H1 (cell line): ENCODE measurements at regions not wholly inside any gene's neighbourhood (a gene's known extent, or its start where the extent isn't known, plus 50 kb on each side); places are given as distances from the start of the nearest gene placed in this dataset.

ENCODE experiments used
- CTCF ChIA-PET: fragments of 300-600 bp; sonication (Branson Sonifier 250); formaldehyde crosslinking; loops from one replicate; lab custom pipeline; 2021; ENCODE audit not compliant: partially characterized antibody; lab: Charles Lee
- POLR2A ChIA-PET: fragments of 300-600 bp; sonication (Branson Sonifier 250); formaldehyde crosslinking; loops from one replicate; lab custom pipeline; 2021; ENCODE audit warnings: inconsistent platforms; ENCODE audit not compliant: partially characterized antibody; lab: Charles Lee
- DNase-seq, 2 experiments: peaks; one replicate each; pipeline versions ENCODE4 v3.0.0 to v3.0.0-alpha.2; 2010 to 2022; ENCODE audit warnings: low spot score in 2 of 2, low read depth in 1 of 2, mixed read lengths in 1 of 2
- FAIRE-seq: peaks from 2 replicates; lab custom pipeline; 2011; peaks lifted over from hg19 to GRCh38; lab: Jason Lieb, UNC
- H2AFZ ChIP-seq: 2 replicates; pipeline ENCODE4 v1.8.1; 2012; ENCODE audit warnings: low read length, inconsistent platforms
- H2AK5ac ChIP-seq: 2 replicates; pipeline ENCODE4 v1.6.1; 2013; ENCODE audit warnings: low read depth, low read length
- H2BK120ac ChIP-seq: replicated peaks from 2 replicates; pipeline ENCODE3; 2013; ENCODE audit warnings: low read depth, low read length, inconsistent platforms
- H2BK12ac ChIP-seq: 2 replicates; pipeline ENCODE4 v1.6.1; 2013; ENCODE audit warnings: low read depth, low read length
- H2BK15ac ChIP-seq: 2 replicates; pipeline ENCODE4 v1.6.1; 2013; ENCODE audit warnings: low read length
- H2BK20ac ChIP-seq: 2 replicates; pipeline ENCODE4 v1.6.1; 2013; ENCODE audit warnings: low read length
- H2BK5ac ChIP-seq: 2 replicates; pipeline ENCODE4 v1.6.1; 2013; ENCODE audit warnings: low read depth, low read length
- H3K14ac ChIP-seq: 2 replicates; pipeline ENCODE4 v1.6.1; 2013; ENCODE audit warnings: inconsistent platforms; ENCODE audit not compliant: insufficient read length
- H3K18ac ChIP-seq: 2 replicates; pipeline ENCODE4 v1.6.1; 2013; ENCODE audit warnings: low read length; ENCODE audit errors: extremely low read depth
- H3K23ac ChIP-seq: 2 replicates; pipeline ENCODE4 v1.6.1; 2013; ENCODE audit warnings: inconsistent platforms; ENCODE audit not compliant: insufficient read length
- H3K23me2 ChIP-seq: 2 replicates; pipeline ENCODE4 v1.6.1; 2013; ENCODE audit warnings: low read depth, low read length
- H3K27ac ChIP-seq: 2 replicates; pipeline ENCODE4 v1.6.1; 2011; ENCODE audit warnings: low read depth, low read length, inconsistent platforms
- H3K27me3 ChIP-seq, 4 experiments: replicated peaks in 1 of 4; 1 replicate in 1 of 4; 2 replicates in 3 of 4; pipeline versions ENCODE4 v1.6.1 to v1.8.1; 2011 to 2013; ENCODE audit warnings: low read length in 3 of 4, mild to moderate bottlenecking in 3 of 4, inconsistent platforms in 2 of 4, mixed read lengths in 2 of 4, moderate library complexity in 1 of 4; ENCODE audit not compliant: control insufficient read depth in 3 of 4, insufficient read depth in 3 of 4; ENCODE audit errors: extremely low read depth in 1 of 4
- H3K36me3 ChIP-seq, 4 experiments: 2 replicates each; pipeline versions ENCODE4 v1.6.1 to v1.8.1; 2011 to 2013; ENCODE audit warnings: mild to moderate bottlenecking in 4 of 4, low read length in 3 of 4, moderate library complexity in 2 of 4, control low read depth in 1 of 4, inconsistent platforms in 1 of 4; ENCODE audit not compliant: insufficient read depth in 4 of 4, control insufficient read depth in 2 of 4
- H3K4ac ChIP-seq: replicated peaks from 2 replicates; pipeline ENCODE3; 2013; ENCODE audit warnings: low read length, low read depth, mixed read lengths, inconsistent platforms; ENCODE audit not compliant: insufficient read length
- H3K4me1 ChIP-seq, 4 experiments: replicated peaks in 1 of 4; 1 replicate in 1 of 4; 2 replicates in 3 of 4; pipeline versions ENCODE4 v1.6.1 to v1.8.1; 2011 to 2013; ENCODE audit warnings: low read length in 3 of 4, inconsistent platforms in 2 of 4, mixed read lengths in 1 of 4; ENCODE audit not compliant: insufficient read depth in 4 of 4, control insufficient read depth in 3 of 4
- H3K4me2 ChIP-seq, 2 experiments: 2 replicates each; pipeline versions ENCODE4 v1.6.1 to v1.8.1; 2011 to 2013; ENCODE audit warnings: low read depth in 2 of 2, low read length in 2 of 2, control low read depth in 1 of 2, inconsistent platforms in 1 of 2, mild to moderate bottlenecking in 1 of 2; ENCODE audit not compliant: insufficient read depth in 1 of 2
- H3K4me3 ChIP-seq, 4 experiments: fragments of 200-600, 300-600 bp in 1 of 4; sonication (generic), shearing (Covaris generic), sonication (Bioruptor Twin) in 1 of 4; 2 replicates each; pipeline versions ENCODE4 v1.5.1 to v1.8.1; 2011 to 2016; ENCODE audit warnings: low read length in 4 of 4, low read depth in 3 of 4, control low read depth in 2 of 4, inconsistent platforms in 2 of 4, mild to moderate bottlenecking in 2 of 4, mixed read lengths in 1 of 4, moderate library complexity in 1 of 4; ENCODE audit not compliant: insufficient read depth in 2 of 4; ENCODE audit errors: extremely low read depth in 1 of 4
- H3K56ac ChIP-seq: replicated peaks from 2 replicates; pipeline ENCODE3; 2013; ENCODE audit warnings: low read depth, mild to moderate bottlenecking, mixed read lengths, low read length, inconsistent platforms; ENCODE audit not compliant: insufficient read length
- H3K79me1 ChIP-seq: 2 replicates; pipeline ENCODE4 v1.6.1; 2013; ENCODE audit warnings: low read depth, low read length, control low read depth
- H3K79me2 ChIP-seq, 2 experiments: 2 replicates each; pipeline versions ENCODE4 v1.6.1 to v1.8.1; 2012 to 2013; ENCODE audit warnings: low read length in 2 of 2, mild to moderate bottlenecking in 2 of 2, inconsistent platforms in 1 of 2; ENCODE audit not compliant: insufficient read depth in 2 of 2, control insufficient read depth in 1 of 2
- H3K9ac ChIP-seq, 4 experiments: replicated peaks in 1 of 4; 1 replicate in 1 of 4; 2 replicates in 3 of 4; pipeline versions ENCODE4 v1.6.1 to v1.8.1; 2011 to 2013; ENCODE audit warnings: low read depth in 3 of 4, low read length in 3 of 4, control low read depth in 2 of 4, mild to moderate bottlenecking in 2 of 4, moderate library complexity in 2 of 4, inconsistent platforms in 1 of 4; ENCODE audit errors: extremely low read depth in 1 of 4
- H3K9me3 ChIP-seq, 2 experiments: 2 replicates each; pipeline versions ENCODE4 v1.6.1 to v1.8.1; 2012 to 2013; ENCODE audit warnings: mild to moderate bottlenecking in 2 of 2, moderate library complexity in 2 of 2, control low read depth in 1 of 2, inconsistent platforms in 1 of 2, low read depth in 1 of 2, low read length in 1 of 2, mixed read lengths in 1 of 2; ENCODE audit not compliant: insufficient read depth in 2 of 2
- H4K20me1 ChIP-seq, 2 experiments: replicated peaks in 1 of 2; 2 replicates each; pipeline versions ENCODE3 to v1.8.1; 2011 to 2013; ENCODE audit warnings: inconsistent platforms in 2 of 2, low read length in 2 of 2, mild to moderate bottlenecking in 1 of 2; ENCODE audit not compliant: insufficient read depth in 2 of 2, control insufficient read depth in 1 of 2
- H4K5ac ChIP-seq: 2 replicates; pipeline ENCODE4 v1.6.1; 2013; ENCODE audit warnings: low read length, low read depth, mixed read lengths, inconsistent platforms; ENCODE audit not compliant: insufficient read length
- H4K8ac ChIP-seq: 2 replicates; pipeline ENCODE4 v1.8.0; 2013; ENCODE audit warnings: mild to moderate bottlenecking, moderate library complexity, low read length, inconsistent platforms; ENCODE audit not compliant: insufficient read depth; ENCODE audit errors: extremely low read depth
- H4K91ac ChIP-seq: replicated peaks from 2 replicates; pipeline ENCODE3; 2013; ENCODE audit warnings: low read length, mixed read lengths, inconsistent platforms; ENCODE audit not compliant: insufficient read length
- CHD2 ChIP-seq: IDR thresholded peaks from 2 replicates; pipeline ENCODE4 v1.6.1; 2012; ENCODE audit warnings: low read length, improper control_type of control experiment
- WGBS, 2 experiments: shearing (Covaris generic) in 1 of 2; methylation state at CpG; one replicate each; pipeline versions ENCODE4 v1.1.6 to v1.1.7; 2013 to 2015; ENCODE audit warnings: low lambda C conversion rate in 2 of 2, mixed read lengths in 2 of 2, inconsistent platforms in 1 of 2, low coverage in 1 of 2, missing lambda C conversion rate in 1 of 2; ENCODE audit not compliant: insufficient replicate concordance in 2 of 2, insufficient coverage in 1 of 2, insufficient read length in 1 of 2; ENCODE audit errors: extremely low coverage in 1 of 2, missing lambda C conversion rate in 1 of 2; 5-methylcytosine and 5-hydroxymethylcytosine counted together
- TF ChIP-seq, protein P1 (sequence below), 3 experiments: IDR thresholded peaks; 1 replicate in 2 of 3; 2 replicates in 1 of 3; pipeline versions ENCODE4 v1.5.1 to v1.6.1; 2011; ENCODE audit warnings: low read length in 3 of 3, mild to moderate bottlenecking in 3 of 3, inconsistent platforms in 2 of 3, low read depth in 1 of 3, moderate library complexity in 1 of 3; ENCODE audit not compliant: insufficient read depth in 1 of 3; ENCODE audit errors: control extremely low read depth in 1 of 3

DNA sequence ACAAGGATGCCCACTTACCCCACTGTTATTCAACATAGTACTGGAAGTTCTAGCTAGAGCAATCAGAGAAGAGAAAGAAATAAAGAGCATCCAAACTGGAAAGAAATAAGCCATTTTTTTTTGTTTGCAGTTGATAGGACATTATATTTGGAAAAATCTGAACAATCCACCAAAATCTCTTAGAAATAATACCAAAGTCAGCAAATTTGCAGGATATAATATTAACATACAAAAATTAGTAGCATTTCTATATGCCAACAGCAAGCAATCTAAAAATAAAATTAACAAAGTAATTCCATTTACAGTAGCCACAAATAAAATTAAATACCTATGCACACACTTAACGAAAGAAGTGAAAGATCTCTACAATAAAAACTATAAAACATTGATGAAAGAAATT is 599.3 kb downstream of the CDH9 start:
- Histone ChIP-seq H4K20me1 (no peaks in the 10 kb centered on the region), H4K91ac (no peak overlapping the region), H3K14ac (no peak overlapping the region), H4K5ac (no peak overlapping the region), H3K79me1 (no peaks in the 10 kb centered on the region), H2BK12ac (no peak overlapping the region), H3K23ac (no peak overlapping the region), H3K56ac (no peak overlapping the region), H3K27ac (no peak overlapping the region), H3K4me2 (no peak overlapping the region), H2AFZ (no peak overlapping the region), H3K9me3 (no peaks in the 10 kb centered on the region), H2BK20ac (no peak overlapping the region), H3K4ac (no peak overlapping the region), H3K18ac (no peak overlapping the region), H3K79me2 (no peaks in the 10 kb centered on the region), H3K27me3 (no peaks in the 10 kb centered on the region), H2BK5ac (no peak overlapping the region), H3K23me2 (no peaks in the 10 kb centered on the region), H3K36me3 (no peaks in the 10 kb centered on the region), H3K9ac (no peak overlapping the region), H2BK15ac (no peak overlapping the region), H2AK5ac (no peak overlapping the region), H4K8ac (no peak overlapping the region), H3K4me3 (no peak overlapping the region), H2BK120ac (no peak overlapping the region), H3K4me1 (no peaks in the 10 kb centered on the region)
- ChIA-PET CTCF (interaction anchor here (0.6 kb wide), 1 partner anchor 748 kb away, joined by 3 read pairs; no protein-coding TSS in a partner anchor), POLR2A (no interaction called here)
- no peak for FAIRE-seq
- no peak for TF ChIP-seq CHD2
- TF ChIP-seq, protein P1, sequence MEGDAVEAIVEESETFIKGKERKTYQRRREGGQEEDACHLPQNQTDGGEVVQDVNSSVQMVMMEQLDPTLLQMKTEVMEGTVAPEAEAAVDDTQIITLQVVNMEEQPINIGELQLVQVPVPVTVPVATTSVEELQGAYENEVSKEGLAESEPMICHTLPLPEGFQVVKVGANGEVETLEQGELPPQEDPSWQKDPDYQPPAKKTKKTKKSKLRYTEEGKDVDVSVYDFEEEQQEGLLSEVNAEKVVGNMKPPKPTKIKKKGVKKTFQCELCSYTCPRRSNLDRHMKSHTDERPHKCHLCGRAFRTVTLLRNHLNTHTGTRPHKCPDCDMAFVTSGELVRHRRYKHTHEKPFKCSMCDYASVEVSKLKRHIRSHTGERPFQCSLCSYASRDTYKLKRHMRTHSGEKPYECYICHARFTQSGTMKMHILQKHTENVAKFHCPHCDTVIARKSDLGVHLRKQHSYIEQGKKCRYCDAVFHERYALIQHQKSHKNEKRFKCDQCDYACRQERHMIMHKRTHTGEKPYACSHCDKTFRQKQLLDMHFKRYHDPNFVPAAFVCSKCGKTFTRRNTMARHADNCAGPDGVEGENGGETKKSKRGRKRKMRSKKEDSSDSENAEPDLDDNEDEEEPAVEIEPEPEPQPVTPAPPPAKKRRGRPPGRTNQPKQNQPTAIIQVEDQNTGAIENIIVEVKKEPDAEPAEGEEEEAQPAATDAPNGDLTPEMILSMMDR (IDR thresholded peaks at IDR 0.05; ENCODE audit: control extremely low read depth in 1 of 3, insufficient read depth in 1 of 3, low read depth in 1 of 3, low read length in 3 of 3), result no peak
- no peak for DNase-seq
- WGBS, 2 experiments, result 96% methylated on average over 1 of the region's 1 CpG; no CpG with 5 or more reads in 1 of the 2 experiments
